A673 (cell line): ENCODE measurements at regions not wholly inside any gene's neighbourhood (a gene's known extent, or its start where the extent isn't known, plus 50 kb on each side); places are given as distances from the start of the nearest gene placed in this dataset.
A peak's percentile ranks its signal among the peaks of the same experiment; 100 is the strongest.

Source experiments
- BruUV-seq: library from RNA; stranded (reverse); fragments of 400-500 nt; replicated peaks from 2 replicates; lab custom pipeline; 2021; lab: Mats Ljungman, UMichigan
- CTCF ChIA-PET: fragments of 300-600 bp; sonication (Branson Sonifier 250); formaldehyde crosslinking; loops from one replicate; lab custom pipeline; 2022; ENCODE audit warnings: antibody characterized with exemption; lab: Charles Lee
- POLR2A ChIA-PET: fragments of 300-600 bp; sonication (Branson Sonifier 250); formaldehyde crosslinking; loops from one replicate; lab custom pipeline; 2022; ENCODE audit warnings: antibody characterized with exemption; ENCODE audit not compliant: low non-redundant PET; lab: Charles Lee
- DNase-seq: peaks from one replicate; pipeline ENCODE4 v3.0.0-alpha.2; 2015; ENCODE audit warnings: low spot score
- H3K27ac ChIP-seq: fragments of 200-600 bp; sonication (generic); 2 replicates; pipeline ENCODE4 v1.5.1; 2016; ENCODE audit warnings: mixed run types, low read depth, mild to moderate bottlenecking, mixed read lengths, antibody characterized with exemption, low read length; ENCODE audit not compliant: poor library complexity, severe bottlenecking
- H3K27me3 ChIP-seq: fragments of 200-600 bp; sonication (generic); replicated peaks from 2 replicates; pipeline ENCODE4 v1.6.1; 2017; ENCODE audit warnings: mixed run types, low read depth, mild to moderate bottlenecking, mixed read lengths, antibody characterized with exemption, low read length; ENCODE audit not compliant: insufficient read depth, poor library complexity
- H3K36me3 ChIP-seq: fragments of 200-600 bp; sonication (generic); 2 replicates; pipeline ENCODE4 v1.6.1; 2016; ENCODE audit warnings: mixed run types, mild to moderate bottlenecking, mixed read lengths, antibody characterized with exemption, low read length; ENCODE audit not compliant: insufficient read depth, poor library complexity, severe bottlenecking
- H3K4me1 ChIP-seq: fragments of 200-600 bp; sonication (generic); 2 replicates; pipeline ENCODE4 v1.6.1; 2017; ENCODE audit warnings: mixed run types, mild to moderate bottlenecking, mixed read lengths, antibody characterized with exemption, low read length; ENCODE audit not compliant: insufficient read depth, poor library complexity, severe bottlenecking
- H3K4me3 ChIP-seq: fragments of 200-600 bp; sonication (generic); 2 replicates; pipeline ENCODE4 v1.5.1; 2016; ENCODE audit warnings: low read depth, mixed run types, mild to moderate bottlenecking, mixed read lengths, low read length; ENCODE audit not compliant: poor library complexity, severe bottlenecking
- H3K9me3 ChIP-seq: fragments of 200-600 bp; sonication (generic); 2 replicates; pipeline ENCODE4 v1.6.1; 2016; ENCODE audit warnings: mixed run types, low read depth, mild to moderate bottlenecking, mixed read lengths, antibody characterized with exemption, low read length; ENCODE audit not compliant: poor library complexity, severe bottlenecking
- EZH2 ChIP-seq: fragments of 200-600 bp; sonication (generic); IDR thresholded peaks from 2 replicates; pipeline ENCODE4 v1.6.1; 2017; ENCODE audit warnings: borderline replicate concordance, low read depth, mild to moderate bottlenecking, mixed read lengths, antibody characterized with exemption, low read length; ENCODE audit not compliant: poor library complexity, severe bottlenecking
- intact Hi-C: fragments of 100-400 bp; cut with micrococcal nuclease; formaldehyde crosslinking; loops from one replicate; pipeline ENCODE4 v1.10.0; 2022; ENCODE audit not compliant: unreplicated experiment
- TF ChIP-seq, protein P1 (sequence below): fragments of 300-800, 200-600 bp; sonication (generic); conservative IDR thresholded peaks from 2 replicates; pipeline ENCODE4 v1.5.1; 2017; ENCODE audit warnings: low read depth, mild to moderate bottlenecking, antibody characterized with exemption, low read length, moderate library complexity, mixed read lengths

- intact Hi-C loops = no loop called here
- Histone ChIP-seq H3K27ac (no peak overlapping the region), H3K4me3 (no peak overlapping the region), H3K9me3 (no peaks in the 10 kb centered on the region), H3K27me3 (no peaks in the 10 kb centered on the region), H3K4me1 (peaks cover 9% of the 10 kb centered on the region), H3K36me3 (no peaks in the 10 kb centered on the region)
- no TSS peak for BruUV-seq
- ChIA-PET CTCF (no interaction called here), POLR2A (interaction anchor here (0.5 kb wide), 1 partner anchor 586 kb away, joined by 3 read pairs; no protein-coding TSS in a partner anchor)
- no peak for DNase-seq
- no peak for TF ChIP-seq EZH2
- TF ChIP-seq, protein P1, sequence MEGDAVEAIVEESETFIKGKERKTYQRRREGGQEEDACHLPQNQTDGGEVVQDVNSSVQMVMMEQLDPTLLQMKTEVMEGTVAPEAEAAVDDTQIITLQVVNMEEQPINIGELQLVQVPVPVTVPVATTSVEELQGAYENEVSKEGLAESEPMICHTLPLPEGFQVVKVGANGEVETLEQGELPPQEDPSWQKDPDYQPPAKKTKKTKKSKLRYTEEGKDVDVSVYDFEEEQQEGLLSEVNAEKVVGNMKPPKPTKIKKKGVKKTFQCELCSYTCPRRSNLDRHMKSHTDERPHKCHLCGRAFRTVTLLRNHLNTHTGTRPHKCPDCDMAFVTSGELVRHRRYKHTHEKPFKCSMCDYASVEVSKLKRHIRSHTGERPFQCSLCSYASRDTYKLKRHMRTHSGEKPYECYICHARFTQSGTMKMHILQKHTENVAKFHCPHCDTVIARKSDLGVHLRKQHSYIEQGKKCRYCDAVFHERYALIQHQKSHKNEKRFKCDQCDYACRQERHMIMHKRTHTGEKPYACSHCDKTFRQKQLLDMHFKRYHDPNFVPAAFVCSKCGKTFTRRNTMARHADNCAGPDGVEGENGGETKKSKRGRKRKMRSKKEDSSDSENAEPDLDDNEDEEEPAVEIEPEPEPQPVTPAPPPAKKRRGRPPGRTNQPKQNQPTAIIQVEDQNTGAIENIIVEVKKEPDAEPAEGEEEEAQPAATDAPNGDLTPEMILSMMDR = no peak
These were observed 743.2 kb upstream of the RGS18 start for GRCh38 chr1:191414981-191415640.

DNA sequence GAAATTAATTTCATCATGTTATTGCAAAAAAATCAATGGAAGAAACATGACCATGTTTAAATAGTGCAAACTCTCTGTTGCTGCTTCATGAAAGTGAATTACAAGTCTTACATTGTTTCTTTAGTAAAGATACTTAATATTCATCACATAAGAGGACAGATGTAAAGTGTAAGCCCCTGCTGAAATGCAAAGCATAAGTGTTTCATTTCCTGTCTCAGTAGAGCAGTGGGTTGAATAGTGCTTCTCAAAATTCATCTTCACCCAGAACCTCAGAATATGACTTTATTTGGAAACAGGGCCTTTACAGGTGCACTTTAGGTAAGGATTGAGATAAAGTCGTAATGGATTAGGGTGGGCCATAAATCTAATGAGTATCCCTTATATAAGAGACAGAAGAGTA, 738.4 kb upstream of the RGS18 start:
- H3K27me3 ChIP-seq = no peaks in the 10 kb centered on the region
- intact Hi-C loops = no loop called here
- no peak overlapping the region for H3K27ac ChIP-seq
- peaks cover 11% of the 10 kb centered on the region for H3K4me1 ChIP-seq
- no peak overlapping the region for H3K4me3 ChIP-seq
- H3K36me3 ChIP-seq = no peaks in the 10 kb centered on the region
- CTCF ChIA-PET = no interaction called here
- no peaks in the 10 kb centered on the region for H3K9me3 ChIP-seq
- DNase-seq = peak; percentile 59
- POLR2A ChIA-PET = no interaction called here
- TF ChIP-seq, protein P1 = no peak
- TF ChIP-seq EZH2 = no peak
- BruUV-seq = no TSS peak

- no peak overlapping the region for H3K27ac ChIP-seq
These were observed 730.7 kb upstream of the RGS18 start for GRCh38 chr1:191427593-191427992.

More at GRCh38 chr1:191427593-191427992, 730.7 kb upstream of the RGS18 start:
- Histone ChIP-seq H3K4me3 (no peak overlapping the region), H3K27me3 (no peaks in the 10 kb centered on the region), H3K36me3 (no peaks in the 10 kb centered on the region), H3K9me3 (no peaks in the 10 kb centered on the region), H3K4me1 (no peaks in the 10 kb centered on the region)
- DNase-seq = no peak
- TF ChIP-seq EZH2 = no peak
- TF ChIP-seq, protein P1 = no peak
- intact Hi-C loops = no loop called here
- no TSS peak for BruUV-seq
- CTCF ChIA-PET = no interaction called here
- POLR2A ChIA-PET = no interaction called here
